Eye (tissue), 1 donor: ENCODE measurements at regions not wholly inside any gene's neighbourhood (a gene's known extent, or its start where the extent isn't known, plus 50 kb on each side); places are given as distances from the start of the nearest gene placed in this dataset.
"Not testable (repeated sequence)": the region's sequence is repeated elsewhere in the genome, so short reads cannot be mapped to it uniquely, and the experiment has no call there.

Source experiments
- DNase-seq: peaks from one replicate; pipeline ENCODE4 v3.0.0-alpha.2; 2015

GRCh38 chr9:71632776-71633175, 135.5 kb downstream of the CEMIP2 start:
- no peak for DNase-seq

DNA sequence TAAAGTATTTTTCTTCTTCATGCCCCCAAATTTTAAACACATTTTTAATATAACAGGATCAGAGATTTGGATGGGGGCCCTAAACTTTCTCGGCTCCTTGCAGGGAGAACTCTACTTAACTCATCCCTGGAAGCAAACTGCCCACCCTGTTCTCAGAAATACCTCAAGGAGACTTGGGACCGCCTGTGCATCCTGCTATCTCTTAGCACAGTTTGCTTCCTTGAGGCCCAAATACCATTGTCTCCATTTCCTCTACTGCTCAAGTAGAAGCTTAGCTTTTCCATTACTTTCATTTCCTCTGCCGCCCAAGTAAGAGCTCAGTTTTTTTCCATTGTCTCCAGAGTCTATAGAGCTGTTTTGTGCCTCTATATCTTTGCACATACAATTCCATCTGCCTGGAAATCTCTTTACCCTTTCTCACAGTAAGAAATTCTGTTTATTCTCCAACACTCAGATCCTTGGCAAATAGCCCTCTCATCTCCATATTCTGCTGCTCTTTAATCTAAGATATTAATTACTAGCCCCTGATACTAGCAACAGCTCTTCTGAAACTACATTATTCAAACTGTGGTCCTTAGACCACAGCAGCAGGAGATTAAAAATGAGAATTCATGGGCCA, 137.8 kb downstream of the CEMIP2 start:
- DNase-seq, result no peak

DNA sequence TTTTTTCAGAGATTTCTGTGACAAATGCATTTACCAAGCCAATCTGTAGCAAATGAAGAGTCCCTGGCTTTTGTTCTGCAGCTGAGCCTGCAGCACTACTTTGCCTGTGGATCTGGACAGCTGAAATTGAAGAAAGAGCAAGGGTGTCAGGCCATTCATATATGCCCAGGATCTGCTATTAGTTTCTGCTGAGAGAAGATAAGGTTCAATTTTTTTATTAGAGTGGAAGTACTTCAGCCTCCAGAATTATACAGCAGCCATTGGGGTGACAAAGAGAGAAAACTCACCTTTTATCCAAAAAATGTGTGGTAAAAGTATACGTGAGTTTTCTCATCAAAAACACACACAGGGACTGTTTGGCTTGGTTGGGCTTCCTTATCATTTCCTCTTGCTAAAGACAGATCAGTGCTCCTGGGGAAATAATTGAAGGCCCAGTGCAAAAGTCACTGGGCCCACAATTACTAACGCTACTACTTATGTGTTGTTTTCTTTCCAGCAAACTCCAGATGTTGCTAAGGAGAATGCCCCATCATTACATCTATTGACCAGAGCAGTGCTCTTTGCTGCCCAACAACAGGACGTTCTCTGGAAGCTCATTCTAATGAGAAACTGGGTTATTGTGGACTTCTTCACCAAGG, 138.6 kb downstream of the CEMIP2 start:
- DNase-seq, result no peak

DNA sequence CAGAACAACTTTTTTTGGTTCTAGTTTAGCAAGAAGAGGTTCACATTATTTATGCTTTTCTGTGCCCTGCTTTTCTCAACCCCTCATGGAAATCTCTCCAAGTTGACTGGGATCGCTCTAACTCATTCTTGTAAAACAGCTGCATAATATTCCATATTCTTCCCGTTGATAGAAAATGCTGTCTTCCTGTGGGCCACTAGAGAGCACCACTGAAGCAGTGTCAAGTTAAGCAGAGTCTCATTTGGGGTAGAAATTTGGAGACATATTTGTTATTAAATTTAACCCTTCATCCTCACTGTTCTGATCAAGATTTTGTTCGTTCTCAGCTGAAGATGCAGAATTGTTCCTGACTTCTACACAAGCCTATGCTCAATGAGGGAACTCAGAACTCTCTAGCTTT, 140.1 kb downstream of the CEMIP2 start:
- no peak for DNase-seq

DNA sequence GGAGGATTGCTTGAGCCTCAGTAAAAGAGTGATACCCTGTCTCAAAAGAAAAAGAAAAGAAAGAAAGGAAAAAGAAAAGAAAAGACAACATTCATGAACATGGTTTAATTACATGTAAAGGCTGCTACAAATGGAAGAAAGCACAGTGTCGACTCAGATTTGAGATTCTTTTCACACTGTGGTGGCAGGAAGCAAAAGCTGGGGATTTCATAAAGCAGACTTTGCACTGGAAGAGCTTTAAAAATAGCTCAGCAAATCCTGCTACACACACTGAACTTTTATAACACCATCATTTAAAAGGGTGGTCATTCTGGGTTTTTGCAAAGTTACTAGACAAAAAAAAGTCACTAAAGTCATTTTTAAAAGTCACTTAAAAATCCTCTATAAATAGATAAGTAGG, 140.8 kb downstream of the CEMIP2 start:
- DNase-seq, result no peak

- DNase-seq, result no peak
These were observed 141.9 kb downstream of the CEMIP2 start for GRCh38 chr9:71626395-71626794.

- no peak for DNase-seq
These were observed 143.6 kb downstream of the CEMIP2 start for GRCh38 chr9:71624728-71625127.

DNA sequence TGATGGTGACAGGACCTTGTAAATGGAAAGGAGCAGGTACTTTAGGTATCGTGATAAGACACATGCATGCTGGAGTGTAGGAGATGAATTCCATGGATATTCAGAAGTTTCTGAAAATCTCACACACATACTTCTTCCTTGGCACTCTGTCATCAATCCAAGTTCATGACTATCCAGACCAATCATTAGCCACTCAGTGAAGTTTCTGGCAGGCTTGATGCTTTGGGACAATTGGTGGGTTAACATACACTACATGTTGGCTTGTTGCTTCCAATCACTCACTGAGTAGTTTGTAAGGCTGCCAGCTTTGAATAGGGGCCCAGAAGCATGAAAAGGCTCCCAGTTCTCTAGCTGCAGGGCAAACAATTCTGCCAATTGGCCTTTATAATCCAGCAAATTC, 147.6 kb downstream of the CEMIP2 start:
- DNase-seq, result no peak

- DNase-seq, result no peak
These were observed 148.0 kb downstream of the CEMIP2 start for GRCh38 chr9:71620331-71620730.

DNA sequence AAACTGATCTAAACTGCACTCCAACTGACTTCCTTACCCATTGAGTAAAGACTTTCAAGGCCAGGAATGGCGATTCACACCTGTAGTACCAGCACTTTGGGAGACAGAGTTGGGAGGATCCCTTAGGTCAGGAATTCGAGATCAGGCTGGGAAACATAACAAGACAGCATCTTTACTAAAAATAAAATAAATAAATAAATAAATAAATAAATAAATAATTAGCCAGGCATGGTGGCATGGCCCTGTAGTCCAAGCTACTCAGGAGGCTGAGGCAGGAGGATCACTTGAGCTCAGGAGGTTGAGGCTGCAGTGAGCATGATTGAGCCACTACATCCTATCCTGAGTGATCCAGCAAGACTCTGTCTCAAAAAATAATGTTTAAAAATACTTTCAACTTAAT, 148.4 kb downstream of the CEMIP2 start:
- no peak for DNase-seq

DNA sequence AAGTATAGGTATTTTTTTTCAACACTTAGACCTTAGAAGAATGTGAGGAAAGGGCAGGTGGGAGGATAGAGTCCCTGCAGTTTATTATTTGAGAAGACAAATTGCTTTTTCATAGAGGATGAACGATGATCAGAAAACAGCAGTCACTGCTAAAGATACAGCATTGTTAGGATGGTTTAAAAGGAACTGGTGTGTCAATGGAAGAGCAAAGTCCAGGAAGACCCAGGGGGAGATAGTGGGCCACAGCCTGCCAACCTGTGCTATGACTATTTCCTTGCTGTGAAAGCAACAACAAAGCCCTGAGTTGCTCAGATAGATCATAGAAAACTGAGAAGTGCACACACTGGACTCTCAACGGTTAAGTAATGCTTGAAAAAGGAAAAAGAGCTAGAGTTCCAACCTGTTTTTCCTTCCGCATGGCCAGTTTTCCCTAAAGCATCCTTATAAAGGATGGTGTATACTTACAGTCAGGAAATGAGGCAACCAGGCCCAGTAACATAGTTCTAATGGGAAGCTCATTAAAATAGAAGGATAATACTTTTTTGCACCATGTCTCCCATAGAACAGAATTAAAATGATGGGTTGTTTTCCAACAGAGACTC, 153.8 kb downstream of the CEMIP2 start:
- DNase-seq, result no peak

GRCh38 chr9:71612889-71613288, 155.4 kb downstream of the CEMIP2 start:
- DNase-seq, result no peak

GRCh38 chr9:71609448-71609830, 158.9 kb downstream of the CEMIP2 start:
- no peak for DNase-seq

DNA sequence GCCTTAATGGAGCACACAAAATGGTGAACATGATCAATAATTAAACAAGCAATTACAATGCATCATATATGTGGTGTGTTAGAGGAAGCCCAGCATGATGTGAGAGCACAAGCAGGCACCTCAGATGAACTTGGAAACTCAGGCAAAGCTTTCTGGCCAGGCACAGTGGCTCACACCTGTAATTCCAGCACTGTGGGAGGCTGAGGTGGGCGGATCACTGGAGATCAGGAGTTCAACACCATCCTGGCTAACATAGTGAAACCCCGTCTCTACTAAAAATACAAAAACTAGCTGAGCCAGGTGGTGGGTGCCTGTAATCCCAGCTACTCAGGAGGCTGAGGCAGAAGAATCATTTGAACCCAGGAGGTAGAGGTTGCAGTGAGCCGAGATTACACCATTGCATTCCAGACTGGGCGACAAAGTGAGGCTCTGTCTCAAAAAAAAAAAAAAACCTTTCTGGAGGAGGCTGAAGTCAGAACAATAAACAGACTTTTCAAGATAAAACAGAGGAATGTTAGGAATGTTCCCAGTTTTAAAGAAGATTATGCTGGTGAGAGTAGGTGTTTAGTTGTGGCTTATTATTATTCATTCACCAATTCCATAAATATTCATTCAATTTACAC, 159.4 kb downstream of the CEMIP2 start:
- DNase-seq, result no peak

DNA sequence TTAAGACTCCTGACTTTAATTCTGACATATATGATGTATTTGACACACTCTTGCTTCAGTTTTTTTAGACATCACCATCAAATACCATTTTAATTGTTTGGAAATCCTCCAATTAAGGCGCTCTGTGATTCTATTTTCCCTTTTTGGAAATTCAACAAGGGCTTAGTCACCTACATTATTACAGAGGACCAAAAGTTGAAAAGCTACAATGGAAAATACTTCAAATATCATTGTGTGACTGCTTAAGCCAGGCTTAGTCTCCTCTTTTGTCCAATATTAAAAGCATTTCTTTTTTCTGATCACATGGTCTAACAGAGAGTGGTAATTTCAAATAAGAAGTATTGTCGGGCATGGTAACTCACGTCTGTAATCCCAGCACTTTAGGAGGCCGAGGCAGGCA, 160.3 kb downstream of the CEMIP2 start:
- no peak for DNase-seq

- DNase-seq, result peak; percentile 30
These were observed 160.8 kb downstream of the CEMIP2 start for GRCh38 chr9:71607461-71607881.

- DNase-seq, result peak; percentile 81
These were observed 163.9 kb downstream of the CEMIP2 start for GRCh38 chr9:71604197-71605063.

- no peak for DNase-seq
These were observed 165.7 kb downstream of the CEMIP2 start for GRCh38 chr9:71602652-71603051.

GRCh38 chr9:71595762-71596161, 172.6 kb downstream of the CEMIP2 start:
- not testable (repeated sequence) for DNase-seq

DNA sequence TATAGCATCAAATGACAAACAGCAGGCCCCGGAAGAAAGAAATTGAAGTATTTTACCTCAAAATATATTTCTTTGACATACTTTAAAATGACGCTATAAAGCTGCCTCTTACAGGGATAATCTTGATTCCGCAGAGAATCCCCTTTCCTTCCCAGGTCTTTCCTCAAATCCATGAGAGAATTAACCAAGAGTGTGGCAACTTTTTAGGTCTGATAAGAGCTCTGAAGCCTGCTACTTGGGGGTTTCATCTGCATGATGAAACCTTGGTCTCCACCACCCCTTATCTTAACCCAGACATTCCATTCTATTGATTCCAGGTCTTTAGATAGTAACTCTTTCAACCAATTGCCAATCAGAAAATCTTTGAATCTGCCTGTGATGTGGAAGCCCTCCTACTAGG, 173.8 kb downstream of the CEMIP2 start:
- no peak for DNase-seq

DNA sequence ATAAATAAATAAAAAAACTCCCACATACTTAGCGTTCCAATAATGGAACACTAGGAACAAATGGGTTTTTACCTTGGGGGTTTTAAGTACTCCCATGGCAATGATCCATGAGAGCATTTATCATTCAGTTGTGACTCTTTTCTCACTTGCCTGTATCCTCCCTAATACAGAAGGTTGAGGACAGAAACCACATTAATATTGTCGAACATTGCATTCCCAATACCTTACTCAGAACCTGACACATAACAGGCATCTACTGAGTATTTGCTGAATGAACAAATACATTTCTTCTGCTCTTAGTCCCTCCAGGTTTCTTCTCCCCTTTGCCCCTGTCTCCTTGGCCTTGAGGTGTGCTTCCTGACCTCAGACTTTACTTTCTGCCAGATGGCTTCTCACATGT, 175.9 kb downstream of the CEMIP2 start:
- no peak for DNase-seq

GRCh38 chr9:71590362-71590761, 178.0 kb downstream of the CEMIP2 start:
- DNase-seq, result no peak

DNA sequence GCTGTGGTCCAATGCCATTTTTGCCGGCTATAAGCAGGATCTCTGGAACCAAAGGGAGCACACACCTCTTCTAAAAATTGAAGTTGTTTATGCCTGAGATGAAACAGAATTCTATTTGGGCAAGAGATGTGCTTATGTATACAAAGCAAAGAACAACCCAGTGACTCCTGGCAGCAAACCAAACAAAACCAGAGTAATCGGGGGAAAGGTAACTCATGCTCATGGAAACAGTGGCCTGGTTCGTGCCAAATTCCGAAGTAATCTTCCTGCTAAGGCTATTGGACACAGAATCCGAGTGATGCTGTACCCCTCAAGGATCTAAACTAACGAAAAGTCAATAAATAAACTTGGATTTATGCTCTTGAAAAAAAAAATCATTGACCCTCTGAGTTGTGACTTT, 178.7 kb downstream of the CEMIP2 start:
- DNase-seq, result no peak
